ENCODE measurements at regions not wholly inside any gene's neighbourhood (a gene's known extent, or its start where the extent isn't known, plus 50 kb on each side); places are given as distances from the start of the nearest gene placed in this dataset.

GRCh38 chr11:131005829-131006228 lies 89.5 kb upstream of the SNX19 start (continued):
- no peak for TF ChIP-seq CTCF (IDR thresholded peaks at IDR 0.05 in 2 of 3, conservative IDR thresholded peaks at IDR 0.05 in 1 of 3; ENCODE audit: borderline replicate concordance in 1 of 3, insufficient read depth in 1 of 3, low read depth in 2 of 3, low read length in 2 of 3)

DNA sequence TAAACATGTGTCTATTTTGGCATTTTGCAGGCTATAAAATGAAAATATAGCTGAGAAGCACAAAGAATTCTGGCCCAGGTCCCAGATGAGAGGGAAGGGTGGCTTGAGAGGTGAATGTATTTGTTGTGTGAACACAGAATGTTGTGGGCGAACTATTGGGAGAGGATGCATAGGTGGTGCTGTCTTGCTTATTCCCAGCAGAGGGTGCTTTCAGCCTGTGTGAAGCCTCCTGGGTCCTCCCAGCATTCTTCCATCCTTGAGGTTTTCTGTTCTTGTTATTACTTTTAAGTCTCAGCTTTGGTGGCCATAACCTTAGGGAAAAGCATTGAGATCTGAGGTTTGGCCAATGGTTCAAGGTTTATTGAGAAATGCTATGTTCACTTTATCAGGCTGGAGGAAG lies 108.7 kb upstream of the SNX19 start:
- ChIA-PET CTCF (no interaction called here), RAD21 (ENCODE audit: low non-redundant PET in 1 of 2, low total read pairs in 2 of 2, uncharacterized antibody in 2 of 2, unreplicated experiment in 2 of 2) (no interaction called here), POLR2A (no interaction called here)
- intact Hi-C loops (cut with micrococcal nuclease): no loop called here
- TF ChIP-seq RAD21 (IDR thresholded peaks at IDR 0.05; ENCODE audit: low read depth) (peak; percentile 45), CTCF (IDR thresholded peaks at IDR 0.05 in 2 of 3, conservative IDR thresholded peaks at IDR 0.05 in 1 of 3; ENCODE audit: borderline replicate concordance in 1 of 3, insufficient read depth in 1 of 3, low read depth in 2 of 3, low read length in 2 of 3) (peak; percentile 7 to 54 (median 31); a peak in 4 of 6 replicates), EZH2phosphoT487 (IDR thresholded peaks at IDR 0.05; ENCODE audit: borderline replicate concordance) (no peak)
- DNase-seq (ENCODE audit: low read depth, low spot score) (no peak), ATAC-seq (peak; percentile 64)
- H3K4me3 ChIP-seq (replicated peaks in 1 of 2; ENCODE audit: low read depth in 1 of 2, low read length in 2 of 2): no peak overlapping the region
- no peaks in the 10 kb centered on the region for H3K4me1 ChIP-seq (ENCODE audit: control insufficient read depth in 1 of 2, insufficient read depth in 2 of 2, low read length in 2 of 2)
- H3K36me3 ChIP-seq (ENCODE audit: control insufficient read depth in 1 of 2, insufficient read depth in 2 of 2, low read length in 2 of 2): no peaks in the 10 kb centered on the region
- H3K27ac ChIP-seq (ENCODE audit: low read depth, low read length): no peak overlapping the region
- H3K9me3 ChIP-seq (ENCODE audit: control insufficient read depth in 1 of 2, insufficient read depth in 1 of 2, low read depth in 1 of 2, low read length in 2 of 2): no peaks in the 10 kb centered on the region
- no peaks in the 10 kb centered on the region for H3K9me2 ChIP-seq (ENCODE audit: insufficient read depth)
- H4K20me1 ChIP-seq (ENCODE audit: insufficient read depth): no peaks in the 10 kb centered on the region
- H2AFZ ChIP-seq (ENCODE audit: low read depth, low read length, poor library complexity, severe bottlenecking): no peak overlapping the region
- BruUV-seq (replicated peaks): no TSS peak
- H3K4me2 ChIP-seq (ENCODE audit: low read length): no peak overlapping the region
- H3K9ac ChIP-seq (ENCODE audit: low read length): no peak overlapping the region
- no peaks in the 10 kb centered on the region for H3K79me2 ChIP-seq (ENCODE audit: insufficient read depth, low read length)
- no peaks in the 10 kb centered on the region; the same call in 1 of the 2 replicates for H3K27me3 ChIP-seq (ENCODE audit: insufficient read depth, low read length)
